Neural cell (in vitro differentiated cells): ENCODE measurements at regions not wholly inside any gene's neighbourhood (a gene's known extent, or its start where the extent isn't known, plus 50 kb on each side); places are given as distances from the start of the nearest gene placed in this dataset.

Experiments used
- H2AFZ ChIP-seq: fragments of 200-600, 300-800 bp; sonication (generic), shearing (Covaris generic); 2 replicates; pipeline ENCODE4 v1.6.0; 2014; ENCODE audit warnings: low read depth, mild to moderate bottlenecking, antibody characterized with exemption, low read length, moderate library complexity
- H3F3A ChIP-seq: fragments of 200-600 bp; shearing (Covaris generic); 2 replicates; pipeline ENCODE4 v1.6.1; 2016; ENCODE audit warnings: mild to moderate bottlenecking, moderate library complexity, mixed read lengths, antibody characterized with exemption, low read length; ENCODE audit not compliant: insufficient read depth, poor library complexity, severe bottlenecking
- H3K27ac ChIP-seq: fragments of 200-600, 300-800 bp; sonication (generic), shearing (Covaris generic); 2 replicates; pipeline ENCODE4 v1.5.1; 2014; ENCODE audit warnings: mild to moderate bottlenecking, low read length, moderate library complexity
- H3K27me3 ChIP-seq: fragments of 300-800, 200-600 bp; sonication (generic), shearing (Covaris generic); 2 replicates; pipeline ENCODE4 v1.6.0; 2014; ENCODE audit warnings: mild to moderate bottlenecking, low read depth, low read length, moderate library complexity; ENCODE audit not compliant: insufficient read depth
- H3K36me3 ChIP-seq: fragments of 300-800, 200-600 bp; sonication (generic), shearing (Covaris generic); 2 replicates; pipeline ENCODE4 v1.5.1; 2014; ENCODE audit warnings: mild to moderate bottlenecking, antibody characterized with exemption, low read length, moderate library complexity; ENCODE audit not compliant: insufficient read depth
- H3K4me2 ChIP-seq: fragments of 300-800, 200-600 bp; sonication (generic), shearing (Covaris generic); 2 replicates; pipeline ENCODE4 v1.6.0; 2014; ENCODE audit warnings: mild to moderate bottlenecking, low read length
- H3K4me3 ChIP-seq: fragments of 300-800, 200-600 bp; sonication (generic), shearing (Covaris generic); 2 replicates; pipeline ENCODE4 v1.5.1; 2014; ENCODE audit warnings: mild to moderate bottlenecking, low read length, moderate library complexity
- H3K79me2 ChIP-seq: fragments of 200-600 bp; shearing (Covaris generic); replicated peaks from 2 replicates; pipeline ENCODE4 v1.6.0; 2014; ENCODE audit warnings: mild to moderate bottlenecking, low read length, moderate library complexity; ENCODE audit not compliant: insufficient read depth
- H3K9ac ChIP-seq: fragments of 300-800, 200-600 bp; sonication (generic), shearing (Covaris generic); 2 replicates; pipeline ENCODE4 v1.6.1; 2016; ENCODE audit warnings: mild to moderate bottlenecking, low read length, mixed read lengths
- H3K9me2 ChIP-seq: fragments of 200-600 bp; shearing (Covaris generic); 2 replicates; pipeline ENCODE4 v1.6.1; 2016; ENCODE audit warnings: mild to moderate bottlenecking, low read length, mixed read lengths; ENCODE audit not compliant: insufficient read depth
- H3K9me3 ChIP-seq: fragments of 200-600, 300-800 bp; sonication (generic), shearing (Covaris generic); 2 replicates; pipeline ENCODE4 v1.6.1; 2016; ENCODE audit warnings: mild to moderate bottlenecking, mixed run types, low read length, moderate library complexity, mixed read lengths
- H4K20me1 ChIP-seq: fragments of 200-600 bp; shearing (Covaris generic); 2 replicates; pipeline ENCODE4 v1.6.1; 2016; ENCODE audit warnings: mild to moderate bottlenecking, mixed run types; ENCODE audit not compliant: insufficient read depth
- EP300 ChIP-seq: fragments of 450-650 bp; conservative IDR thresholded peaks from 2 replicates; pipeline ENCODE4 v1.6.1; 2014; ENCODE audit warnings: antibody characterized with exemption, mild to moderate bottlenecking, moderate library complexity; ENCODE audit not compliant: poor library complexity, severe bottlenecking
- EZH2 ChIP-seq: fragments of 200-600, 300-800 bp; shearing (Covaris generic), sonication (generic); IDR thresholded peaks from 2 replicates; pipeline ENCODE4 v1.6.1; 2014; ENCODE audit warnings: antibody characterized with exemption, low read length, borderline replicate concordance, mild to moderate bottlenecking; ENCODE audit not compliant: insufficient read depth, poor library complexity, severe bottlenecking
- MXI1 ChIP-seq: fragments of 450-650 bp; conservative IDR thresholded peaks from 2 replicates; pipeline ENCODE4 v1.6.1; 2014; ENCODE audit warnings: antibody characterized with exemption, mild to moderate bottlenecking; ENCODE audit not compliant: poor library complexity, severe bottlenecking
- POLR2AphosphoS5 ChIP-seq: IDR thresholded peaks from 2 replicates; pipeline ENCODE4 v1.6.1; 2012
- RAD21 ChIP-seq: fragments of 450-650 bp; conservative IDR thresholded peaks from 2 replicates; pipeline ENCODE4 v1.6.1; 2014; ENCODE audit warnings: antibody characterized with exemption, mild to moderate bottlenecking, moderate library complexity
- SMC3 ChIP-seq: fragments of 450-650 bp; conservative IDR thresholded peaks from 2 replicates; pipeline ENCODE4 v1.6.1; 2014; ENCODE audit warnings: antibody characterized with exemption, mild to moderate bottlenecking, moderate library complexity; ENCODE audit not compliant: poor library complexity
- TAF1 ChIP-seq: IDR thresholded peaks from 2 replicates; pipeline ENCODE4 v1.6.1; 2012; ENCODE audit warnings: low read depth
- TF ChIP-seq, protein P1 (sequence below): IDR thresholded peaks from 2 replicates; pipeline ENCODE4 v1.6.1; 2012; ENCODE audit warnings: borderline replicate concordance
- TF ChIP-seq, protein P2 (sequence below): fragments of 450-650 bp; IDR thresholded peaks from 2 replicates; pipeline ENCODE4 v1.5.1; 2014; ENCODE audit warnings: antibody characterized with exemption, mild to moderate bottlenecking, moderate library complexity; ENCODE audit not compliant: poor library complexity, severe bottlenecking

DNA sequence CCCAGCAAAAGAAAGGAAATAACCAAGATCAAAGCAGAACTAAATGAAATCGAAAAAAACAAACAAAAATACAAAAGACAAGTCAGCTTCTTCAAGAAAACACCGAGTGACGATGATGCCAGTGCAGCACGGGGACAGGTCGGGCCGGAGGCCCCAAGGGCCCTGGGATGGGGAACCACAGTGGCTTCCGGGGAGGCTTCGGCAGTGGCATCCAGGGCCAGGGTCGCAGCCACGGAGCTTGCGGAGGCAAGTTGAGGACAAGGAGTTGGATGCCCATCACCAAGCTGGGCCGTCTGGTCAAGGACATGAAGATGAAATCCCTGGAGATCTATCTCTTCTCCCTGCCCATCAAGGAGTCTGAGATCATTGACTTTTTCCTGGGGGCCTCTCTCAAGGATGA is 53.2 kb upstream of the WDR41 start:
- no peaks in the 10 kb centered on the region for H3K9me3 ChIP-seq
- H3K36me3 ChIP-seq, result no peaks in the 10 kb centered on the region

More for the DNA sequence above, 53.2 kb upstream of the WDR41 start:
- Histone ChIP-seq H3K4me3 (no peak overlapping the region), H3F3A (no peaks in the 10 kb centered on the region), H3K27me3 (no peaks in the 10 kb centered on the region), H4K20me1 (no peaks in the 10 kb centered on the region), H3K9me2 (no peaks in the 10 kb centered on the region), H3K4me2 (no peak overlapping the region), H3K9ac (no peak overlapping the region), H3K27ac (no peak overlapping the region), H2AFZ (no peak overlapping the region), H3K79me2 (no peaks in the 10 kb centered on the region)
- TF ChIP-seq RAD21, result no peak
- TF ChIP-seq SMC3, result no peak
- TF ChIP-seq MXI1, result no peak
- no peak for TF ChIP-seq EZH2
- TF ChIP-seq TAF1, result no peak
- TF ChIP-seq, protein P1, sequence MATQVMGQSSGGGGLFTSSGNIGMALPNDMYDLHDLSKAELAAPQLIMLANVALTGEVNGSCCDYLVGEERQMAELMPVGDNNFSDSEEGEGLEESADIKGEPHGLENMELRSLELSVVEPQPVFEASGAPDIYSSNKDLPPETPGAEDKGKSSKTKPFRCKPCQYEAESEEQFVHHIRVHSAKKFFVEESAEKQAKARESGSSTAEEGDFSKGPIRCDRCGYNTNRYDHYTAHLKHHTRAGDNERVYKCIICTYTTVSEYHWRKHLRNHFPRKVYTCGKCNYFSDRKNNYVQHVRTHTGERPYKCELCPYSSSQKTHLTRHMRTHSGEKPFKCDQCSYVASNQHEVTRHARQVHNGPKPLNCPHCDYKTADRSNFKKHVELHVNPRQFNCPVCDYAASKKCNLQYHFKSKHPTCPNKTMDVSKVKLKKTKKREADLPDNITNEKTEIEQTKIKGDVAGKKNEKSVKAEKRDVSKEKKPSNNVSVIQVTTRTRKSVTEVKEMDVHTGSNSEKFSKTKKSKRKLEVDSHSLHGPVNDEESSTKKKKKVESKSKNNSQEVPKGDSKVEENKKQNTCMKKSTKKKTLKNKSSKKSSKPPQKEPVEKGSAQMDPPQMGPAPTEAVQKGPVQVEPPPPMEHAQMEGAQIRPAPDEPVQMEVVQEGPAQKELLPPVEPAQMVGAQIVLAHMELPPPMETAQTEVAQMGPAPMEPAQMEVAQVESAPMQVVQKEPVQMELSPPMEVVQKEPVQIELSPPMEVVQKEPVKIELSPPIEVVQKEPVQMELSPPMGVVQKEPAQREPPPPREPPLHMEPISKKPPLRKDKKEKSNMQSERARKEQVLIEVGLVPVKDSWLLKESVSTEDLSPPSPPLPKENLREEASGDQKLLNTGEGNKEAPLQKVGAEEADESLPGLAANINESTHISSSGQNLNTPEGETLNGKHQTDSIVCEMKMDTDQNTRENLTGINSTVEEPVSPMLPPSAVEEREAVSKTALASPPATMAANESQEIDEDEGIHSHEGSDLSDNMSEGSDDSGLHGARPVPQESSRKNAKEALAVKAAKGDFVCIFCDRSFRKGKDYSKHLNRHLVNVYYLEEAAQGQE, result no peak
- TF ChIP-seq EP300, result no peak
- no peak for TF ChIP-seq POLR2AphosphoS5
- TF ChIP-seq, protein P2, sequence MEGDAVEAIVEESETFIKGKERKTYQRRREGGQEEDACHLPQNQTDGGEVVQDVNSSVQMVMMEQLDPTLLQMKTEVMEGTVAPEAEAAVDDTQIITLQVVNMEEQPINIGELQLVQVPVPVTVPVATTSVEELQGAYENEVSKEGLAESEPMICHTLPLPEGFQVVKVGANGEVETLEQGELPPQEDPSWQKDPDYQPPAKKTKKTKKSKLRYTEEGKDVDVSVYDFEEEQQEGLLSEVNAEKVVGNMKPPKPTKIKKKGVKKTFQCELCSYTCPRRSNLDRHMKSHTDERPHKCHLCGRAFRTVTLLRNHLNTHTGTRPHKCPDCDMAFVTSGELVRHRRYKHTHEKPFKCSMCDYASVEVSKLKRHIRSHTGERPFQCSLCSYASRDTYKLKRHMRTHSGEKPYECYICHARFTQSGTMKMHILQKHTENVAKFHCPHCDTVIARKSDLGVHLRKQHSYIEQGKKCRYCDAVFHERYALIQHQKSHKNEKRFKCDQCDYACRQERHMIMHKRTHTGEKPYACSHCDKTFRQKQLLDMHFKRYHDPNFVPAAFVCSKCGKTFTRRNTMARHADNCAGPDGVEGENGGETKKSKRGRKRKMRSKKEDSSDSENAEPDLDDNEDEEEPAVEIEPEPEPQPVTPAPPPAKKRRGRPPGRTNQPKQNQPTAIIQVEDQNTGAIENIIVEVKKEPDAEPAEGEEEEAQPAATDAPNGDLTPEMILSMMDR, result no peak
